Endothelial cell of umbilical vein (primary cell): ENCODE measurements at regions not wholly inside any gene's neighbourhood (a gene's known extent, or its start where the extent isn't known, plus 50 kb on each side); places are given as distances from the start of the nearest gene placed in this dataset.

Experiments
- BruUV-seq: library from RNA; stranded (reverse); fragments of 400-500 nt; replicated peaks from 2 replicates; lab custom pipeline; 2021; lab: Mats Ljungman, UMichigan
- CTCF ChIA-PET: fragments of 300-600, 350-600 bp; sonication (Branson Sonifier 250); formaldehyde crosslinking; loops from one replicate; lab custom pipeline; 2021; ENCODE audit warnings: antibody characterized with exemption, inconsistent platforms; lab: Charles Lee
- POLR2A ChIA-PET: fragments of 300-600, 350-600 bp; sonication (Branson Sonifier 250); formaldehyde crosslinking; loops from one replicate; lab custom pipeline; 2021; ENCODE audit warnings: antibody characterized with exemption, inconsistent platforms; lab: Charles Lee
- DNase-seq: peaks from one replicate; pipeline ENCODE4 v3.0.0-alpha.2; 2011; ENCODE audit warnings: low read depth, low spot score
- FAIRE-seq: peaks from 2 replicates; lab custom pipeline; 2011; peaks lifted over from hg19 to GRCh38; lab: Jason Lieb, UNC
- H2AFZ ChIP-seq: 2 replicates; pipeline ENCODE4 v1.6.0; 2012; ENCODE audit warnings: low read depth, low read length, control low read depth, inconsistent platforms
- H3K27ac ChIP-seq: 2 replicates; pipeline ENCODE4 v1.5.1; 2011; ENCODE audit warnings: low read depth, mild to moderate bottlenecking, control low read depth, low read length, moderate library complexity; ENCODE audit not compliant: insufficient read depth
- H3K27me3 ChIP-seq, 2 experiments: 2 replicates each; pipeline versions ENCODE4 v1.6.0 to v1.6.1; 2011; ENCODE audit warnings: low read length in 2 of 2, mixed read lengths in 1 of 2; ENCODE audit not compliant: control insufficient read depth in 2 of 2, insufficient read depth in 2 of 2
- H3K36me3 ChIP-seq, 2 experiments: 2 replicates in 1 of 2; 3 replicates in 1 of 2; pipeline ENCODE4 v1.5.1; 2011; ENCODE audit warnings: low read length in 2 of 2, mild to moderate bottlenecking in 1 of 2, moderate library complexity in 1 of 2; ENCODE audit not compliant: control insufficient read depth in 2 of 2, insufficient read depth in 2 of 2; ENCODE audit errors: extremely low read depth in 1 of 2
- H3K4me1 ChIP-seq: 3 replicates; pipeline ENCODE4 v1.5.1; 2011; ENCODE audit warnings: mild to moderate bottlenecking, low read length; ENCODE audit not compliant: control insufficient read depth, insufficient read depth; ENCODE audit errors: extremely low read depth
- H3K4me2 ChIP-seq: 2 replicates; pipeline ENCODE4 v1.6.1; 2011; ENCODE audit warnings: low read length, control low read depth, mixed read lengths; ENCODE audit not compliant: insufficient read depth
- H3K4me3 ChIP-seq, 3 experiments: fragments of 200-600 bp in 1 of 3; sonication (generic), shearing (Covaris generic) in 1 of 3; replicated peaks in 1 of 3; 2 replicates each; pipeline ENCODE4 v1.5.1; 2011 to 2016; ENCODE audit warnings: control low read depth in 3 of 3, low read length in 3 of 3, mild to moderate bottlenecking in 2 of 3, inconsistent platforms in 1 of 3, low read depth in 1 of 3, moderate library complexity in 1 of 3; ENCODE audit not compliant: insufficient read depth in 1 of 3
- H3K79me2 ChIP-seq: 2 replicates; pipeline ENCODE4 v1.6.0; 2012; ENCODE audit warnings: low read length, inconsistent platforms; ENCODE audit not compliant: control insufficient read depth, insufficient read depth
- H3K9ac ChIP-seq: replicated peaks from 2 replicates; pipeline ENCODE3; 2011; ENCODE audit warnings: low read length, control low read depth; ENCODE audit not compliant: insufficient read depth; ENCODE audit errors: extremely low read depth
- H3K9me1 ChIP-seq: replicated peaks from 3 replicates; pipeline ENCODE4 v1.6.0; 2011; ENCODE audit warnings: mild to moderate bottlenecking, low read length; ENCODE audit not compliant: control insufficient read depth, insufficient read depth; ENCODE audit errors: extremely low read depth
- H3K9me3 ChIP-seq: replicated peaks from 2 replicates; pipeline ENCODE4 v1.5.1; 2012; ENCODE audit warnings: low read length, inconsistent platforms; ENCODE audit not compliant: control insufficient read depth, insufficient read depth
- H4K20me1 ChIP-seq: replicated peaks from 2 replicates; pipeline ENCODE3; 2011; ENCODE audit warnings: mild to moderate bottlenecking, low read length; ENCODE audit not compliant: control insufficient read depth, insufficient read depth; ENCODE audit errors: extremely low read depth
- EZH2 ChIP-seq: IDR thresholded peaks from 2 replicates; pipeline ENCODE4 v1.6.1; 2012; ENCODE audit warnings: borderline replicate concordance, low read depth, mild to moderate bottlenecking, moderate library complexity, low read length, inconsistent platforms; ENCODE audit not compliant: severe bottlenecking
- FOS ChIP-seq: IDR thresholded peaks from 2 replicates; pipeline ENCODE4 v1.6.1; 2011; ENCODE audit warnings: mild to moderate bottlenecking, low read length, moderate library complexity, borderline replicate concordance; ENCODE audit not compliant: insufficient read depth
- GATA2 ChIP-seq: IDR thresholded peaks from 2 replicates; pipeline ENCODE4 v1.7.0; 2011; ENCODE audit warnings: low read depth, mild to moderate bottlenecking, moderate library complexity, mixed read lengths, low read length; ENCODE audit not compliant: insufficient read length, insufficient read depth
- JUN ChIP-seq: IDR thresholded peaks from 2 replicates; pipeline ENCODE4 v1.6.1; 2011; ENCODE audit warnings: borderline replicate concordance, low read depth; ENCODE audit not compliant: insufficient read length, insufficient read depth
- MYC ChIP-seq: IDR thresholded peaks from one replicate; pipeline ENCODE4 v1.6.1; 2011; ENCODE audit warnings: mild to moderate bottlenecking, low read depth, low read length
- POLR2A ChIP-seq: IDR thresholded peaks from 2 replicates; pipeline ENCODE4 v1.6.1; 2012; ENCODE audit warnings: low read depth, mild to moderate bottlenecking, control low read depth, low read length
- POLR2AphosphoS5 ChIP-seq: IDR thresholded peaks from 2 replicates; pipeline ENCODE4 v1.6.1; 2012; ENCODE audit warnings: low read depth, mild to moderate bottlenecking, control low read depth, low read length, moderate library complexity; ENCODE audit not compliant: insufficient read depth
- dilution Hi-C: fragments of 300-500 bp; cut with MboI; formaldehyde crosslinking; loops from one replicate; pipeline ENCODE4 v1.15.0; 2019; ENCODE audit warnings: low sequenced_read_pairs; ENCODE audit not compliant: extremely low pct_ligation_motif_present
- intact Hi-C: fragments of 100-400 bp; cut with micrococcal nuclease; formaldehyde crosslinking; loops from one replicate; pipeline ENCODE4 v1.10.0; 2022
- TF ChIP-seq, protein P1 (sequence below): IDR thresholded peaks from 2 replicates; pipeline ENCODE4 v1.6.1; 2011; ENCODE audit not compliant: insufficient read depth, insufficient read length
- TF ChIP-seq, protein P2 (sequence below), 2 donors: IDR thresholded peaks; 1 replicate in 1 of 2; 2 replicates in 1 of 2; pipeline ENCODE4 v1.5.1; 2011; ENCODE audit warnings: low read length in 2 of 2, mild to moderate bottlenecking in 2 of 2, moderate library complexity in 2 of 2, control low read depth in 1 of 2, inconsistent platforms in 1 of 2, low read depth in 1 of 2; ENCODE audit not compliant: insufficient read depth in 1 of 2; ENCODE audit errors: extremely low read depth in 1 of 2

DNA sequence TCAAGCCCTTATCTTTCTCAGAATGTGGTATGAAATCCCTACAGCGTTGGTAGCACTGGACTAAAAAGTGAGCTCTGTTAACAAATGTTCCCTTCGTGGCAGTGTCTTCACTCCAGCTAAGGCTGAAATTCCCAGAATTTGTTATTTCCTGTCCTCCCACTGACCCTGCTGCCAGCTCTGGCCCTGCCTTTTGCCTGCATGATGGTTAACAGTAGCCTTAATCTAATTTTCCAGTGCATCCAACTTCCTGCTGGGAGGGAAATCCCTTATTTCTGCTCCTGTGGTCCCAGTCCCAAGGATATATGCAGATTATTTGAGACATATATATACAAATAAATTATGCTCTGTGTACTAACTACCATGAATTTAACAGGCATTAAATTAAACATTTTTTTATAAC is 157.2 kb upstream of the CARMIL1 start:
- ChIA-PET CTCF (interaction anchor here (0.6 to 1.5 kb wide), 3 partner anchors 9 to 105 kb away, joined by 3 read pairs; no protein-coding TSS in a partner anchor), POLR2A (no interaction called here)
- no peak overlapping the region for H3K4me3 ChIP-seq
- peak overlapping the region; percentile 49 for H2AFZ ChIP-seq
- BruUV-seq, result no TSS peak
- intact Hi-C loops (loop anchor here (1.0 kb wide), 1 partner anchor 17 kb away; no protein-coding TSS in a partner anchor), dilution Hi-C loops (no loop called here)
- H3K9ac ChIP-seq, result no peak overlapping the region
- no peaks in the 10 kb centered on the region for H3K79me2 ChIP-seq
- TF ChIP-seq FOS (no peak), MYC (no peak), EZH2 (no peak), GATA2 (no peak), POLR2AphosphoS5 (no peak), POLR2A (no peak), JUN (no peak)
- TF ChIP-seq, protein P1, sequence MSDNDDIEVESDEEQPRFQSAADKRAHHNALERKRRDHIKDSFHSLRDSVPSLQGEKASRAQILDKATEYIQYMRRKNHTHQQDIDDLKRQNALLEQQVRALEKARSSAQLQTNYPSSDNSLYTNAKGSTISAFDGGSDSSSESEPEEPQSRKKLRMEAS, result no peak
- TF ChIP-seq, protein P2, sequence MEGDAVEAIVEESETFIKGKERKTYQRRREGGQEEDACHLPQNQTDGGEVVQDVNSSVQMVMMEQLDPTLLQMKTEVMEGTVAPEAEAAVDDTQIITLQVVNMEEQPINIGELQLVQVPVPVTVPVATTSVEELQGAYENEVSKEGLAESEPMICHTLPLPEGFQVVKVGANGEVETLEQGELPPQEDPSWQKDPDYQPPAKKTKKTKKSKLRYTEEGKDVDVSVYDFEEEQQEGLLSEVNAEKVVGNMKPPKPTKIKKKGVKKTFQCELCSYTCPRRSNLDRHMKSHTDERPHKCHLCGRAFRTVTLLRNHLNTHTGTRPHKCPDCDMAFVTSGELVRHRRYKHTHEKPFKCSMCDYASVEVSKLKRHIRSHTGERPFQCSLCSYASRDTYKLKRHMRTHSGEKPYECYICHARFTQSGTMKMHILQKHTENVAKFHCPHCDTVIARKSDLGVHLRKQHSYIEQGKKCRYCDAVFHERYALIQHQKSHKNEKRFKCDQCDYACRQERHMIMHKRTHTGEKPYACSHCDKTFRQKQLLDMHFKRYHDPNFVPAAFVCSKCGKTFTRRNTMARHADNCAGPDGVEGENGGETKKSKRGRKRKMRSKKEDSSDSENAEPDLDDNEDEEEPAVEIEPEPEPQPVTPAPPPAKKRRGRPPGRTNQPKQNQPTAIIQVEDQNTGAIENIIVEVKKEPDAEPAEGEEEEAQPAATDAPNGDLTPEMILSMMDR (IDR thresholded peaks at IDR 0.05; ENCODE audit: extremely low read depth in 1 of 2, insufficient read depth in 1 of 2, low read depth in 1 of 2, low read length in 2 of 2), result no peak
- no peaks in the 10 kb centered on the region for H3K27me3 ChIP-seq
- peaks cover 12% of the 10 kb centered on the region for H3K4me1 ChIP-seq
- peak; percentile 81 for FAIRE-seq
- DNase-seq, result peak; percentile 84
- no peaks in the 10 kb centered on the region for H3K9me1 ChIP-seq
- H3K9me3 ChIP-seq, result no peaks in the 10 kb centered on the region
- no peak overlapping the region for H3K27ac ChIP-seq
- no peaks in the 10 kb centered on the region for H4K20me1 ChIP-seq
- H3K4me2 ChIP-seq, result peak overlapping the region; percentile 8
- no peaks in the 10 kb centered on the region for H3K36me3 ChIP-seq
